CD4-positive, alpha-beta T cell treated with Interleukin-17A for 4 hours (primary cell): ENCODE measurements at regions not wholly inside any gene's neighbourhood (a gene's known extent, or its start where the extent isn't known, plus 50 kb on each side); places are given as distances from the start of the nearest gene placed in this dataset.

Source experiments
- DNase-seq: peaks from one replicate; pipeline ENCODE4 v3.0.0-alpha.2; 2020; ENCODE audit warnings: mixed read lengths

DNA sequence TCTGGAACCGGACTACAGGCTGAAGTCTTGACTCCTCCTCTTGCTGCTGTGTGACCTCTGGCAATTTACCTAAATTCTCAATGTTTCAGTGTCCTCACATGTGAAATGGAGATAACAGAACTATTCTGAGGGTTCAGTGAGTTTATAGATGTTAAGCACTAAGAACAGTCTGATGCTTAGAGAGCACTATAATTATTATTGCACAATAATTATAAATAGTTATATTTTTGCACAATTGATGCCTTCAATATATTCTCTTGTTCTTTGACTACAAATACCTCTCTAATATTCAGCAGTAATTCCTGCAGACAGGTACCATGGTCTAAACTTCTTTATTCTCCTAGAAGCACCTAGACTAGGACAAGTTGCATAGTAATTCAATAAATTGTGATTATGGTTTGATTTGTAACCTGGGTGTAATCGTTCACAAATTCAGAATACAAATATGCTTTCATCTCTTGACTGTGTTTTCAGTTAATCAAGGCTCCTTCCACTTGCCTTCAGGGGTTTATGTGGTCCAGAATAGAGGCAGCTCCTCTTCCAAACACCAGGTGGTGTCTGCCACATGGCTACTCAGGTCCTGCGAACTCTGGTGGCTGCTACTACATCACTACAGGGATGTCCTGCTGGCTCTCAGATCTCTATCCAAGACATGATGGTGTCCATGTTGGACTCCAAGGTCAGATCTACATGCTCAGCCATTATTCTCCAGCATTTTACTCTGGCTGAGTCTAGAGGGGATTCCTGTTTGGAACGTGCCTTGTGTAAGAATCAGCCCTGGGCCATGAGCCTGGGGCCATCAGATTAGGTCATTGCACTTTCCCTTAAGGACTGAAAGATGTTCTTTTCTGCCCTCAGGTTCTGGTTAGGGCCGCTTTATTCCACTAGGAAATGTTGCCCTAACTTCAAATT, 103.4 kb downstream of the QRFPR start:
- DNase-seq = no peak

GRCh38 chr4:121273191-121273590, 107.6 kb downstream of the QRFPR start:
- DNase-seq = no peak

DNA sequence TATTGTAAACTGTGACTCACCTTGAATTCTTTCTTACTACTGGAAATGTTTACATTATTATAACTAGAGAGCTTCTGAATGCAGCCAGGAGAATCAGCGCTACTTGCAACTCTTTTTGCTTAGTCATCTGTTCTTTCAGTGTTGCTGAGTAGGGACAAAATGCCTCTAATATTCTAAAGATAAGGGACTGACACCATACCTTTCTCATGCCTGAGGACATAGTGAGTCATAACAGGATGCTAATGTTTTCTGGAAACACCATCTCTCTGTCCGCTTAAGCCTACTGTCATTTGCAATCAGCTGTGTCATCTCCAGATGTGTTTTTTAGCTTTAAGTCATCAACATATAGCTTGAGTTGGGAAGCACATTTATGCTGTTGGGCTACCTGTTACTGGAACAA, 108.3 kb downstream of the QRFPR start:
- no peak for DNase-seq

GRCh38 chr4:121270389-121270788, 106.3 kb upstream of the TNIP3 start:
- no peak for DNase-seq

DNA sequence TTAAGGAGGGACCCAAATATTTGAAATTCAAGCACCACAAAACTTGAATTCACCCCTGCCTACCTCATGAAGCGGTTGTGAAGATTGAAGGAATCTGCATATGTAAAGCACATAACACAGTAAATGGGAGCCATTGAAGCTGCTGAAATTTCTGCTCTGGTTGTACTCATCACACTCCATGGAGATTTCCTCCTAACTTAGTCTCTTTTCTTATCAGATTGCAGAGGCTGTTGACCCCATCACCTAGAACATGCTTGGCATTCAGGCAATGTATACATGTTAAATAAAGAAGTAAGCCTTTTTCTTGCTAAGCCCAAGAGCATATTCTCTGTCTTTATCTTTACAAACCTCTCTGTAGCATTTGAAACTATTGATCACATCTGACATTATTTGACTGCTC, 104.9 kb upstream of the TNIP3 start:
- DNase-seq = no peak

- no peak for DNase-seq
Measured at GRCh38 chr4:121266982-121267381, 102.9 kb upstream of the TNIP3 start.

- no peak for DNase-seq
Measured at GRCh38 chr4:121256887-121257466, 92.9 kb upstream of the TNIP3 start.

GRCh38 chr4:121255986-121256750, 92.0 kb upstream of the TNIP3 start:
- peak; percentile 68 for DNase-seq

DNA sequence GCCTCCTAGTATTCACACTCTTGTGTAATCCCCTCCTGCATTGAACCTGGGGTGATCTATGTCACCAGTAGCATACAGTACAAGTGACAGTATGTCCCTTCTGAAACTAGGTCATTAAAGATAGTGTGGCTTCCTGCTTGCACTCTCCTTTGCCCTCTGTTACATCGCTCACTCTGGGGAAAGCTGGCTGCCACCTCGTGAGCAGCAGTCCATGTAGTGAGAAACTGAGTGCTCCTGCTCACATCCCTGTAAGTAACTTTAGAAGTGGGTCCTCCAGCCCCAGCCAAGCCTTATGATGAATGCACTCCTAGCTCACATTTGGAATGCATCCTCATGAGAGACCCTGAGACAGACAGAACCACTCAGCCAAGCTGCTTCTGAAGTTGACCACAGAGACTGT, 89.8 kb upstream of the TNIP3 start:
- DNase-seq = peak; percentile 28

- DNase-seq = peak; percentile 77
Measured at GRCh38 chr4:121252224-121252806, 88.2 kb upstream of the TNIP3 start.

GRCh38 chr4:121248747-121249146, 84.6 kb upstream of the TNIP3 start:
- DNase-seq = no peak

DNA sequence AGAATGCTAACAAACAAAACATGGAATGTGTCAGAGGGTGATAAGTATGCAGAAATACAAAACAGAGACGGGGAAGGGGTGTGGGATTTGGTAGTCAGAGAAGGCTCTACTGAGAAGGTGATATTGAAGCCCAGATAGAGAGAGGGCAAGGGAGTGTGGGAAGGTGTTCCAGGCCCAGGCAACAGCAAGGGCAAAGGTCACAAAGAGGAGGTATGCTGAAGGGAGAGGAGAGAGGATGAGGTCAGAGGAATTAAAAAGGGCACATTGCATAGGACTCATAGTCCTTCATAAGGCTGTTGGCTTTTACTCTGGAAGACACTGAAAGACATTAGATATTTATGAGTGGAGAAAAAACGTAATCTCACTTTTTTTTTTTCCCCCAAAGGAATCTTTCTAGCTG, 82.6 kb upstream of the TNIP3 start:
- DNase-seq = no peak

GRCh38 chr4:121243485-121243884, 79.4 kb upstream of the TNIP3 start:
- DNase-seq = peak; percentile 23

DNA sequence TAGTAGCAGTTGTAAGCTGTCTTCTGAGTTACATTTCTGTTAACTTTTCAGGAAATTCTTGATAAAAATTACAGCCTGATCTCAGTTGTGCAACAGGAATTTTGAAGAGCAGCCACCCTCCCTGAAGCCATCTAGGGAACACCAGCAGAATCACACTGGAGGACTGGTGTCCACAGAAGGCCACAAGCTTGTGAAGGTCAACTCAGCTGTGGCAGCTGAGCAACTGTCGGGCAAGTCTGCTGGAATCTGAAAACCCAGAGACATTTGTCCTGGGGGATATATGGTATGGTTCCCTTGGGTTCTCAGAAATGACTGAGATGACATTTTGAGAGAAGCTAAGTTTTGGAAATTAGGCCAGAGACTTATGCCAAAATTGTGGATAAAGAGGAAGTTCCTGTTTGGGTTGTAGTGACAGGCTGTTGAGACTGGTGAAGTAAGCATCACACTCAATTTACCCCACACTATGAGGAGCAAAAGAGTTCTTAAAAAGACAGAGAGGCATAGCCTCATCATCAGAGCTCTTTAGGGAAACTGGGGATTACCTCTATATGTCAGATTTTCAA, 78.1 kb upstream of the TNIP3 start:
- DNase-seq = no peak

- DNase-seq = no peak
Measured at GRCh38 chr4:121239951-121240350, 75.8 kb upstream of the TNIP3 start.

- DNase-seq = no peak
Measured at GRCh38 chr4:121238461-121238860, 74.3 kb upstream of the TNIP3 start.

DNA sequence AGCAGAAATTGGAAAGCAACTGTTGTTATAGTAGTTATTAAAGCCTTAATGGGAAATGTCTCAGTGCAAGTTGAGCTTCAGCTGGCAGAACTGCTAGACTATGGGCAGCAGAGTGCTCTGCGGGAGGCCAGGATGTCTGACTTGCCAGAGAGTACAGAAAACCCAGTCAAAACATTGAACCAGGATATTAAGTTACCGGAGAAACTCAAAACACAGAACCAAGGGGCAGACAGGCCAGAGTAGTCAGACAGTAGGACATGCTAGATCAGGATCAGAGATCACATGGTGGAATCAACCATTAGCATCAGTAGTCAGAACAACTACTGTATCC, 72.9 kb upstream of the TNIP3 start:
- no peak for DNase-seq

- no peak for DNase-seq
Measured at GRCh38 chr4:121236353-121237068, 72.4 kb upstream of the TNIP3 start.

DNA sequence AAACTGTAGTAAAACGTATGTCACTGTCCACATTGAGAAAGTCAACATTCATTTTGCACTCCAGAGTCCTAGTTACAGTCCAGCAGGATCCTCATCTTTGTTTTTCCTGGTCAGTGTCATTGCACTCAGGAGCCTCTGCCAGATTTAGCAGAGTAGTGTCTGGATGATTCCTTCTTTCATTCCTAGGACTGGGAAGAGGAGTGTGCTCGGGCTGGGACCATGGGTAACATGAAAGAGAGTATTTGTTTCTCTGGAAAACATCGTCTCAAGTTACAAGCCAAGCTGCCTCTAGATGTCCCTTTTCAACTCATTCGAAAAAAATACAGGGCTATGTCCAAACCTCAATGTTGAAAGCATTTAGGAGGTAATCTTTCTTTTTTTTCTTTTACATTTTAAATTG, 69.9 kb upstream of the TNIP3 start:
- DNase-seq = no peak

DNA sequence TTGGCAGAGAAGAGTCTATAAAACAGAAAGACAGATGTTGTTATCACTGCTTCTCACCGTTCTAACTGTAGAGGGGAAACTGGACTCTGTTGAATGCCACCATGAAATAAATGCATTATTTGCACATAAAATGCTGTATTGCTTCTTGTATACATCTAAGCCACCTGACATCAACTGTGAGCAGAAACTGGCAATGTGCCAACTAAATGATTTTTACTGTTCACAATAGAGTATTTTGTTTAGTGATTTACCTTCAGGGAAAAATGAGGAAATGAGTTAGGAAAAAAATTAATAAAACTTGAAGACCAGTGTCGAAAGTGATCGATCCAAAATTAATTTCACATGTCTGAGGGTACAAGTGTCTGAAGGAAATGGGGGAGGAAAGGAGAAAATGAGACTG, 65.9 kb upstream of the TNIP3 start:
- no peak for DNase-seq

GRCh38 chr4:121228848-121229247, 64.7 kb upstream of the TNIP3 start:
- DNase-seq = no peak

- DNase-seq = no peak
Measured at GRCh38 chr4:121227341-121227792, 63.2 kb upstream of the TNIP3 start.
